Erythroblast (primary cell): ENCODE measurements at regions not wholly inside any gene's neighbourhood (a gene's known extent, or its start where the extent isn't known, plus 50 kb on each side); places are given as distances from the start of the nearest gene placed in this dataset.

Experiments
- GATA1 ChIP-seq: IDR thresholded peaks from 2 replicates; pipeline ENCODE4 v1.6.1; 2011; ENCODE audit warnings: low read depth, mild to moderate bottlenecking, control low read depth, low read length, moderate library complexity
- POLR2A ChIP-seq: IDR thresholded peaks from 2 replicates; pipeline ENCODE4 v1.6.1; 2011; ENCODE audit warnings: mild to moderate bottlenecking, low read length

- TF ChIP-seq GATA1 (no peak), POLR2A (no peak)
Measured at GRCh38 chr1:38360807-38361206, 314.2 kb upstream of the POU3F1 start.
